Neuronal stem cell (in vitro differentiated cells): ENCODE measurements at regions not wholly inside any gene's neighbourhood (a gene's known extent, or its start where the extent isn't known, plus 50 kb on each side); places are given as distances from the start of the nearest gene placed in this dataset.

Experiments
- DNase-seq: peaks from one replicate; pipeline ENCODE4 v3.0.0-alpha.2; 2013; ENCODE audit warnings: low spot score
- H2AFZ ChIP-seq: one replicate; pipeline ENCODE4 v1.6.1; 2013; ENCODE audit warnings: mild to moderate bottlenecking, low read length, inconsistent platforms
- H2AK5ac ChIP-seq: 2 replicates; pipeline ENCODE4 v1.6.1; 2013; ENCODE audit warnings: low read depth, mild to moderate bottlenecking, inconsistent platforms, low read length, moderate library complexity, mixed read lengths
- H2BK120ac ChIP-seq: 2 replicates; pipeline ENCODE4 v1.6.1; 2013; ENCODE audit warnings: low read depth, mild to moderate bottlenecking, inconsistent platforms, low read length, moderate library complexity, mixed read lengths
- H2BK12ac ChIP-seq: one replicate; pipeline ENCODE4 v1.6.1; 2013; ENCODE audit warnings: low read length, inconsistent platforms
- H2BK15ac ChIP-seq: 2 replicates; pipeline ENCODE4 v1.6.1; 2013; ENCODE audit warnings: mild to moderate bottlenecking, low read length, inconsistent platforms, mixed read lengths
- H2BK5ac ChIP-seq: one replicate; pipeline ENCODE4 v1.6.1; 2013; ENCODE audit warnings: inconsistent platforms, mild to moderate bottlenecking, low read length, moderate library complexity
- H3K14ac ChIP-seq: one replicate; pipeline ENCODE4 v1.6.1; 2013; ENCODE audit warnings: low read length, inconsistent platforms
- H3K18ac ChIP-seq: 2 replicates; pipeline ENCODE4 v1.6.1; 2013; ENCODE audit warnings: low read length, inconsistent platforms
- H3K23ac ChIP-seq: 2 replicates; pipeline ENCODE4 v1.6.1; 2013; ENCODE audit warnings: low read depth, mild to moderate bottlenecking, mixed read lengths, low read length, inconsistent platforms; ENCODE audit not compliant: poor library complexity
- H3K27ac ChIP-seq: replicated peaks from 3 replicates; pipeline ENCODE4 v1.5.1; 2013; ENCODE audit warnings: low read length, inconsistent platforms
- H3K27me3 ChIP-seq, 3 experiments: 2 replicates each; pipeline ENCODE4 v1.6.1; 2013; ENCODE audit warnings: low read length in 3 of 3, mild to moderate bottlenecking in 2 of 3, inconsistent platforms in 1 of 3, low read depth in 1 of 3, mixed read lengths in 1 of 3, moderate library complexity in 1 of 3; ENCODE audit not compliant: control insufficient read depth in 3 of 3, insufficient read depth in 3 of 3
- H3K36me3 ChIP-seq, 2 donors: replicated peaks in 1 of 2; 2 replicates each; pipeline ENCODE4 v1.6.1; 2013; ENCODE audit warnings: low read length in 2 of 2; ENCODE audit not compliant: control insufficient read depth in 2 of 2, insufficient read depth in 2 of 2
- H3K4ac ChIP-seq: 2 replicates; pipeline ENCODE4 v1.6.1; 2013; ENCODE audit warnings: inconsistent platforms, mild to moderate bottlenecking, low read length, moderate library complexity
- H3K4me1 ChIP-seq, 2 donors: 1 replicate in 1 of 2; 2 replicates in 1 of 2; pipeline ENCODE4 v1.6.1; 2013; ENCODE audit warnings: low read length in 2 of 2, low read depth in 1 of 2; ENCODE audit not compliant: control insufficient read depth in 2 of 2, insufficient read depth in 1 of 2
- H3K4me2 ChIP-seq: one replicate; pipeline ENCODE4 v1.6.1; 2013; ENCODE audit warnings: mild to moderate bottlenecking, low read length, inconsistent platforms; ENCODE audit not compliant: insufficient read depth, poor library complexity, severe bottlenecking
- H3K4me3 ChIP-seq, 2 donors: 2 replicates each; pipeline ENCODE4 v1.5.1; 2013; ENCODE audit warnings: low read length in 2 of 2, mild to moderate bottlenecking in 2 of 2, inconsistent platforms in 1 of 2, moderate library complexity in 1 of 2
- H3K79me1 ChIP-seq: one replicate; pipeline ENCODE4 v1.6.1; 2013; ENCODE audit warnings: low read depth, mild to moderate bottlenecking, inconsistent platforms, low read length, moderate library complexity
- H3K9ac ChIP-seq: one replicate; pipeline ENCODE4 v1.6.1; 2013; ENCODE audit warnings: mild to moderate bottlenecking, low read depth, low read length, inconsistent platforms; ENCODE audit not compliant: poor library complexity
- H3K9me3 ChIP-seq, 2 donors: replicated peaks in 1 of 2; 2 replicates each; pipeline versions ENCODE3 to v1.6.1; 2013; ENCODE audit warnings: low read length in 2 of 2, mild to moderate bottlenecking in 2 of 2, inconsistent platforms in 1 of 2, low read depth in 1 of 2, mixed read lengths in 1 of 2, moderate library complexity in 1 of 2; ENCODE audit not compliant: control insufficient read depth in 2 of 2, insufficient read depth in 1 of 2
- H4K8ac ChIP-seq: one replicate; pipeline ENCODE4 v1.6.1; 2013; ENCODE audit warnings: low read depth, mild to moderate bottlenecking, inconsistent platforms, low read length, moderate library complexity
- H4K91ac ChIP-seq: one replicate; pipeline ENCODE4 v1.6.1; 2013; ENCODE audit warnings: low read length, low read depth, mild to moderate bottlenecking, inconsistent platforms; ENCODE audit not compliant: poor library complexity
- WGBS, 2 donors: extraction: QIAGEN DNeasy Blood & Tissue Kit; methylation state at CpG; one replicate each; pipeline ENCODE4 v1.1.7; 2013; ENCODE audit warnings: missing lambda C conversion rate in 2 of 2, mixed read lengths in 1 of 2; ENCODE audit not compliant: insufficient read length in 2 of 2, insufficient replicate concordance in 1 of 2; ENCODE audit errors: extremely low coverage in 2 of 2; 5-methylcytosine and 5-hydroxymethylcytosine counted together

DNA sequence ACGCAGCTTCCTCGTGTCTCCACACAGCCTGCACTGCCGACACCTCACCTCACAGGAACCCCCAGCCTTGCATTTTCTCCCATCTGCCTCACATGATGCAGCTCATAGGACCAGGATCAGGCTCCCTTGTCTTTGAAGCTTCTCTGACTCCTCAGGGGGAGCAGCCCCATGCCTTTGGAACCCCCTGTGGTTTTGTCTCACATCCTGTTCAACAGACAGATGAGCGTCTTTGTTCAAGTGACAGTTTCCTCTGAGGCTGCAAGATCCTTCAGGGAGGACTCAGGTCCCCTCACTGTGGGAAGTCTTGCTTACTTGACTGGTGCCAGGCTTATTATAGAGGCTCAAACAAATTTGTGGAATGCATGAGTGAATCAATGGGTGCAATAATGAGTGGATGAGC is 667.1 kb downstream of the INHBA start:
- Histone ChIP-seq H3K9me3 (no peaks in the 10 kb centered on the region), H2BK12ac (no peak overlapping the region), H3K79me1 (no peaks in the 10 kb centered on the region), H3K23ac (no peak overlapping the region), H2BK120ac (no peak overlapping the region), H3K4me2 (no peak overlapping the region), H2BK15ac (no peak overlapping the region), H3K36me3 (no peaks in the 10 kb centered on the region), H3K4me3 (no peak overlapping the region), H2AK5ac (no peak overlapping the region), H4K8ac (no peak overlapping the region), H3K9ac (no peak overlapping the region), H2AFZ (peak overlapping the region; percentile 81), H2BK5ac (no peak overlapping the region), H3K14ac (no peak overlapping the region), H3K27me3 (no peaks in the 10 kb centered on the region), H3K4ac (no peak overlapping the region), H3K27ac (no peak overlapping the region), H3K18ac (no peak overlapping the region), H4K91ac (no peak overlapping the region), H3K4me1 (peaks cover 6 to 11% of the 10 kb centered on the region in 2 donors)
- no CpG with 5 or more reads among the region's 4 CpGs for WGBS, 2 donors
- DNase-seq = no peak

DNA sequence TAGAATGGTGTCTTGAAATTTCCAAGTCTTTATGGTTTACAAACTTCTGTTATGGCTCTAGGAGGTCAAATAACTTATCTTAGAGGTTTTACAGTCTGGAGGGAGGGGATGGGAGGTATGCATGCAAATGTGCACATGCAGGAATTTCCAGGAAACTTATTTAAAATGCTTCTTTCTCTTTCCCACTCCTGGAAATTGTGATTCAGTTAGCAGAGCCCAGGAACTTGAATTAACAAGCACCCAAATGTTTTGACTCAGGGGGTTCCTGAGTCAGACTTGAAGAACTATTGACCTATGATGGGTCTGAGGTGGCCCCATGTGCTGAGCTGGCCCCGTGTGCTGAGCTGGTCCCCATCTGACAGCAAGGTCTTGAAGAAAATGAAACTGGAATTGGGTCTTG is 669.4 kb downstream of the INHBA start:
- H3K4ac ChIP-seq = no peak overlapping the region
- H3K27ac ChIP-seq = no peak overlapping the region
- H2AK5ac ChIP-seq = no peak overlapping the region
- no peak overlapping the region for H3K18ac ChIP-seq
- H3K27me3 ChIP-seq = no peaks in the 10 kb centered on the region
- H3K79me1 ChIP-seq = no peaks in the 10 kb centered on the region
- no peak overlapping the region for H4K8ac ChIP-seq
- H2BK12ac ChIP-seq = no peak overlapping the region
- no peak for DNase-seq
- no peak overlapping the region for H4K91ac ChIP-seq
- H3K23ac ChIP-seq = no peak overlapping the region
- no peaks in the 10 kb centered on the region for H3K9me3 ChIP-seq
- H3K14ac ChIP-seq = no peak overlapping the region
- H2AFZ ChIP-seq = no peak overlapping the region
- no peaks in the 10 kb centered on the region for H3K36me3 ChIP-seq
- H3K9ac ChIP-seq = no peak overlapping the region
- H2BK15ac ChIP-seq = no peak overlapping the region
- no CpG with 5 or more reads among the region's 1 CpG for WGBS, 2 donors
- H2BK5ac ChIP-seq = no peak overlapping the region
- peaks cover 7 to 11% of the 10 kb centered on the region in 2 donors for H3K4me1 ChIP-seq
- no peak overlapping the region for H3K4me2 ChIP-seq
- no peak overlapping the region for H2BK120ac ChIP-seq
- H3K4me3 ChIP-seq = no peak overlapping the region

DNA sequence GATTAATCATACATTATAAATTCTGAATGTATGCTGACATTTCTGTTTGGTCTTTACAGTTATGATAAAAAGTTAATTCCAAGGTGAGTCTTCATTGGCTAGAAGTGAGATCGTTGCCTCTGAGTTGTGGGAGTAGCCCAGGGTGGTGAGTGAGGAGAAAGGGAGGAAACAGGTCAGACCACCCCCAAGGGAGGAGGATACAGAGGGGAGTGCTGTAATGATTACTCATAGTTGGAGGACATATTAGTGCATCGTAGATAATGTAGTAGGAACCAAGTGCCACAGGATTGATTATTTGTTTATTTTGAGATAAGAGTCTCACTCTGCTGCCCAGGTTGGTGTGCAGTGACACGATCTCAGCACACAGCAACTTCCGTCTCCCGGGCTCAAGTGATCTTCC is 672.2 kb downstream of the INHBA start:
- H2BK120ac ChIP-seq = no peak overlapping the region
- no peak overlapping the region for H3K23ac ChIP-seq
- no peak overlapping the region for H3K4ac ChIP-seq
- H3K36me3 ChIP-seq = no peaks in the 10 kb centered on the region
- H3K14ac ChIP-seq = no peak overlapping the region
- H3K9ac ChIP-seq = no peak overlapping the region
- no peaks in the 10 kb centered on the region for H3K27me3 ChIP-seq
- no peak overlapping the region for H3K27ac ChIP-seq
- no peak overlapping the region for H3K4me3 ChIP-seq
- no peak overlapping the region for H4K91ac ChIP-seq
- no peak overlapping the region for H4K8ac ChIP-seq
- H2AFZ ChIP-seq = no peak overlapping the region
- H3K4me2 ChIP-seq = no peak overlapping the region
- no peak overlapping the region for H2BK12ac ChIP-seq
- no peaks in the 10 kb centered on the region for H3K9me3 ChIP-seq
- H2AK5ac ChIP-seq = no peak overlapping the region
- WGBS, 2 donors = no CpG with 5 or more reads among the region's 5 CpGs
- no peaks in the 10 kb centered on the region for H3K79me1 ChIP-seq
- no peak for DNase-seq
- H3K4me1 ChIP-seq = peaks cover 4 to 7% of the 10 kb centered on the region in 2 donors
- no peak overlapping the region for H3K18ac ChIP-seq
- H2BK5ac ChIP-seq = no peak overlapping the region
- no peak overlapping the region for H2BK15ac ChIP-seq

DNA sequence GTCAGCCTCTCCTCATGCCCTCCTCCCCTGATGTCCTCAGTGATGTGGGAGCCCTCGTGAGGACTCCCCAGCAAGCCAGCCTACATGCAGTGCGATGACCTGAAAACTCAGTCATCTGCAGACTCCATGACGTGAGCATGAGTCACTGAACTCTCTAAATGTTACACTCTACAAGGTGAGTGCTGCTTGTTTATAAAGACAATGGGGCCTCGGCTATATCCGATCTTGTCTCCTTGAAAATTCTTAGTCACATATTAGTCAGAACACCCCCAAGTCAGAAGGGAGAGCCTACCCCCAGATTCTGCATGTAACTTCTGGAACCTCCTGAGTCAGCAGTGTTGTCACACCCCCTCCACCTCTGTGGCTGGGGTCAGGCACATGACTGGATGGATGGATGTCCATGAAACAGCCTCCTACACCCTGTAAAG is 673.8 kb downstream of the INHBA start:
- H3K27ac ChIP-seq = no peak overlapping the region
- H4K8ac ChIP-seq = no peak overlapping the region
- no peak overlapping the region for H2BK5ac ChIP-seq
- H3K23ac ChIP-seq = no peak overlapping the region
- H3K9me3 ChIP-seq = no peaks in the 10 kb centered on the region
- H2BK120ac ChIP-seq = no peak overlapping the region
- H3K4me2 ChIP-seq = no peak overlapping the region
- no peaks in the 10 kb centered on the region for H3K27me3 ChIP-seq
- H3K4me3 ChIP-seq = no peak overlapping the region
- H2BK12ac ChIP-seq = no peak overlapping the region
- no peak overlapping the region for H3K4ac ChIP-seq
- no peak overlapping the region for H2BK15ac ChIP-seq
- H3K9ac ChIP-seq = no peak overlapping the region
- no CpG with 5 or more reads among the region's 5 CpGs for WGBS, 2 donors
- no peak overlapping the region for H4K91ac ChIP-seq
- no peak overlapping the region for H3K14ac ChIP-seq
- H3K18ac ChIP-seq = no peak overlapping the region
- H3K79me1 ChIP-seq = no peaks in the 10 kb centered on the region
- no peak overlapping the region for H2AK5ac ChIP-seq
- peak overlapping the region; percentile 41 for H2AFZ ChIP-seq
- H3K36me3 ChIP-seq = no peaks in the 10 kb centered on the region
- no peak for DNase-seq
- H3K4me1 ChIP-seq = peaks cover 0 to 2% of the 10 kb centered on the region in 2 donors
